RWPE1 (cell line): ENCODE measurements at regions not wholly inside any gene's neighbourhood (a gene's known extent, or its start where the extent isn't known, plus 50 kb on each side); places are given as distances from the start of the nearest gene placed in this dataset.

ENCODE experiments used
- CTCF ChIA-PET: fragments of 350-600 bp; sonication (Branson Sonifier 250); formaldehyde crosslinking; extraction: SDS; loops from one replicate; lab custom pipeline; 2021; lab: Yijun Ruan, JAX
- POLR2A ChIA-PET: fragments of 400-600 bp; formaldehyde crosslinking; extraction: SDS; loops from one replicate; lab custom pipeline; 2020; ENCODE audit warnings: antibody characterized with exemption; ENCODE audit not compliant: low non-redundant PET; lab: Yijun Ruan, JAX
- DNase-seq: peaks from one replicate; pipeline ENCODE4 v3.0.0; 2012; ENCODE audit warnings: low spot score
- H3K27ac ChIP-seq: fragments of 450-650 bp; 2 replicates; pipeline ENCODE4 v1.5.1; 2017
- TF ChIP-seq, protein P1 (sequence below): fragments of 450-650 bp; conservative IDR thresholded peaks from 2 replicates; pipeline ENCODE4 v1.5.1; 2017; ENCODE audit warnings: low read depth, mild to moderate bottlenecking

DNA sequence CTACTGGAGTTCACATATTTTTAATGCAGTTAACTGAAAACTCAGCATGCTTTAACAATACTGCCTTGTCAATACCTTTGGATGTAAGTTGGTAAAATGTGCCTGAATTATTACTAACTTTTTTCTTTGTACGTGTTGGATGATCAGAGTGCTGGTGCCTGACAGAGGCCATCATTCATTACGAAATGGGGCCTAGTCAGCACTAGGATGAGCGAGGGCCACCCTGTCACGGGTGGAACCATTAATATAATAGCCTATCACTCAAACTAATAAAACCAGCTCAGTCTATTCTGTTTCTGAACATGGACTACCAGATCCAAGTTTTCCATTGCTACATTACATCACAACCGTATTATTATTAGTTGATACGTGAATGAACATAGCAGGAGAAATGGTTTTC is 501.7 kb upstream of the TENM3 start:
- ChIA-PET POLR2A (no interaction called here), CTCF (interaction anchor here (0.7 kb wide), 1 partner anchor 680 kb away, joined by 3 read pairs; no protein-coding TSS in a partner anchor)
- DNase-seq, result no peak
- no peak overlapping the region for H3K27ac ChIP-seq
- TF ChIP-seq, protein P1, sequence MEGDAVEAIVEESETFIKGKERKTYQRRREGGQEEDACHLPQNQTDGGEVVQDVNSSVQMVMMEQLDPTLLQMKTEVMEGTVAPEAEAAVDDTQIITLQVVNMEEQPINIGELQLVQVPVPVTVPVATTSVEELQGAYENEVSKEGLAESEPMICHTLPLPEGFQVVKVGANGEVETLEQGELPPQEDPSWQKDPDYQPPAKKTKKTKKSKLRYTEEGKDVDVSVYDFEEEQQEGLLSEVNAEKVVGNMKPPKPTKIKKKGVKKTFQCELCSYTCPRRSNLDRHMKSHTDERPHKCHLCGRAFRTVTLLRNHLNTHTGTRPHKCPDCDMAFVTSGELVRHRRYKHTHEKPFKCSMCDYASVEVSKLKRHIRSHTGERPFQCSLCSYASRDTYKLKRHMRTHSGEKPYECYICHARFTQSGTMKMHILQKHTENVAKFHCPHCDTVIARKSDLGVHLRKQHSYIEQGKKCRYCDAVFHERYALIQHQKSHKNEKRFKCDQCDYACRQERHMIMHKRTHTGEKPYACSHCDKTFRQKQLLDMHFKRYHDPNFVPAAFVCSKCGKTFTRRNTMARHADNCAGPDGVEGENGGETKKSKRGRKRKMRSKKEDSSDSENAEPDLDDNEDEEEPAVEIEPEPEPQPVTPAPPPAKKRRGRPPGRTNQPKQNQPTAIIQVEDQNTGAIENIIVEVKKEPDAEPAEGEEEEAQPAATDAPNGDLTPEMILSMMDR, result no peak

DNA sequence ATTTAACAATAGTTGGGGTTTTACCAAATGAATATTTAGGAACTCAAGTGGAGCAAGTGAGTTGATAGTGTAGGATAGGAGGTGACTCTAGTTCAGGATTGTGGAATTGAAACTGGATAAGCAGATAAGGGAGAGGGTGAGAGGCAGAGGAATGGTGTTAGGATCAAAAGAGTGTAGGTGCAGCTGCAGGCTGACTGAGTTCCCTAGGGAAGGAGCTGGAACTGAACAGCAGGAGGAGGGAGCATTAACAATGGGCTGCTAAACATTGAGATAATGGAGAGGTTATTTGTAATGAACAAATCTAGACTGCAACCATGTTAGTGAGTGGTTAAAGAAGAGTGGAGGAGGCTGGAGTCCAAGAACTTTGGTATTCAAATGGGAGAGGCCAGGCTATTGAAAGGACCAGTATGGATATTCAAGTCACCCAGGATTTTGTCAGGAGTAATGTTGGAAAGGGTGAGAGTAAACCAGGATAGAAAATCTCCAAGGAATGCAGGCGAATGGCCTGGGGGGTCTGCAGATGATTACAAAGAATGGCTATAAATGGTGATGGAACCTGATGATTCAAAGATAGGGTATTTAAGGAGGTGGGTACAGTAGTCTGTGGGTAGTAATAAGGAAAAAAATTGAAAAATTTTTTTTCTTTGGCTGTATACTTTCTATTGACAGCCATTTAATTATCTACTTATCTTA is 497.1 kb upstream of the TENM3 start:
- CTCF ChIA-PET, result no interaction called here
- POLR2A ChIA-PET, result no interaction called here
- H3K27ac ChIP-seq, result no peak overlapping the region
- TF ChIP-seq, protein P1, result no peak
- DNase-seq, result no peak

DNA sequence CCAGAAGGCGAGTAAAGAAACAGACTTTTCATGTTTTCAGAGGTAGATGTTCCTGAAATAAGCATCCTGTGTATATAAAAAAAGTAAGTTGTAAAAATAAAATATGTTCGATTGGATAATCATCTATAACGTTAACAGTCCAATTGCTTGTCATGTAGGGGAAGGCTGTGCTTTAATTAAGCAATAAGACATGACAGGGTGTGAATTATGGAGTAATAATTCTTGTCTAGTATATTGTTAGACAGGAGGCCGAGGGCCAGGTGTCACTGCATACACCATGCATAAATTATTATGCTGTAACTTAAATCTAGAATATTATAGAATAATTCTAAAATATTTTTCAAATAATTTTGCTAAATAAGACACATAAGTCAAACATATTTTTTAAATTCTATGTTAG is 494.6 kb upstream of the TENM3 start:
- ChIA-PET POLR2A (no interaction called here), CTCF (no interaction called here)
- TF ChIP-seq, protein P1, result no peak
- no peak for DNase-seq
- no peak overlapping the region for H3K27ac ChIP-seq

DNA sequence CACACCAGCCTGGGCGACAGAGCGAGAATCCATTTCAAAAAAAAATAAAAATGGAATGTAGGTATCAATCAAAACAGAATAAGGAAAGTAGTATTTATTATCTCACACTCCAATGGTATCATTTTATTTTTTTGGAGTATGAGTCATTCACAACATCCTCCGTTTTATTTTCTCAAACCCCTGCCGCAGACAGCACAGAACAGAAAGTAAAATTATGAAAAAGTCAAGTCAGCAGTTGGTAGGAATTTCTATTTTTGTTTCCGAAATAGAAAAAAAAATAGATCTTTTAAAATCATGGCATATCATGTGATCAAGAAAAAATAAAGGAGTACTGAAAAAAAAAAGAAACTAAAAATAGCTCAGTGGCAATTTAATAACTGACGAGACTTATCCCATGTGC is 490.7 kb upstream of the TENM3 start:
- CTCF ChIA-PET, result interaction anchor here (0.6 to 0.7 kb wide), 3 partner anchors 50 to 1549 kb away, joined by 3 to 7 read pairs (median 6); no protein-coding TSS in a partner anchor
- no peak for DNase-seq
- H3K27ac ChIP-seq, result no peak overlapping the region
- POLR2A ChIA-PET, result no interaction called here
- TF ChIP-seq, protein P1, result no peak

DNA sequence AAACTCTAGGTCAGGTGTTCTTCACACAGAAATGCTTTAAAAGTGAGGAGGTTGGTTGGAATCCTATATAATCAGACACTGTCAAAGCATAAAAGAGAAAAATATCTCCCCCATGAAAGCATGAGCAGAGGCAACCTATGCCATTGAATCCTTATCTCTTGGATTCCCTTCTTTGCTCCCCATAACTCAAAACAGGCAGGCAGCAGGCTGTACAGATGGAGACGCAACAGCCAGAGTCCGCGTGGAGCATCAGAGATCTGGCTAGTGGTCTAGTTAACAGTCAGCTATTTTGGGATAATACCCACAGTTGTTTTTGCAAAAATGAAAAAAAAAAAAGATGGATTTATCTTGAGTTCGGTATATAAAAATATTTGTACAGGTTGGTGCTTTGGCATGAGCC is 490.0 kb upstream of the TENM3 start:
- TF ChIP-seq, protein P1, result no peak
- POLR2A ChIA-PET, result no interaction called here
- no peak overlapping the region for H3K27ac ChIP-seq
- CTCF ChIA-PET, result interaction anchor here (0.6 to 0.7 kb wide), 3 partner anchors 51 to 1548 kb away, joined by 3 to 7 read pairs (median 6); no protein-coding TSS in a partner anchor
- DNase-seq, result no peak

DNA sequence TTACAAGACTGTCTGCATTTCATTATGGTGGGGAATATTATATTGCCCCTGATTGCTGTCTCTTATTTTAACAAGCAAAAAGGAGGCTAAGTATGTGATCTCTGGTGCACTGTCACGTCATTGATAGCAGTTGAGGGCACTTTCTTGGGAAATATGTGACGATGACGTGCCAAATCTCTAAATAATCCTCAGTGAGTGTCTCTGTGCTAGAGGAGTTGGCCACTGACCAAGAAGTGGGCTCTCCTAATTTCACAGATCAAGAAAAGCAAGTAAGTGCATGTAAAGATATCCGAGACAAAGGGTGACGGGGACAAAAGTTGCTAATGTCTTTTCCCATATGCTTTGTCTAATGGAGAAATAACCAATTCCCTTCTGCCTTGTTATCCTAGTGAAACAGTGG is 487.4 kb upstream of the TENM3 start:
- H3K27ac ChIP-seq, result no peak overlapping the region
- CTCF ChIA-PET, result no interaction called here
- POLR2A ChIA-PET, result no interaction called here
- no peak for DNase-seq
- TF ChIP-seq, protein P1, result no peak
